HG02938 (cell line): ENCODE measurements at regions not wholly inside any gene's neighbourhood (a gene's known extent, or its start where the extent isn't known, plus 50 kb on each side); places are given as distances from the start of the nearest gene placed in this dataset.

Experiments
- ATAC-seq: cut with Tn5 transposase; IDR thresholded peaks from one replicate; pipeline ENCODE4 v1.9.1; 2021; ENCODE audit warnings: mild to moderate bottlenecking, moderate library complexity; ENCODE audit not compliant: unreplicated experiment

- ATAC-seq: no peak
These were observed 120.0 kb downstream of the SETD4 start for GRCh38 chr21:35940074-35940927.

- ATAC-seq: no peak
These were observed 121.9 kb downstream of the SETD4 start for GRCh38 chr21:35938446-35938845.

- no peak for ATAC-seq
These were observed 126.9 kb downstream of the SETD4 start for GRCh38 chr21:35933466-35933865.

- ATAC-seq: peak; percentile 71
These were observed 128.0 kb downstream of the SETD4 start for GRCh38 chr21:35932232-35932911.

- ATAC-seq: no peak
These were observed 130.4 kb downstream of the SETD4 start for GRCh38 chr21:35929901-35930300.

- ATAC-seq: no peak
These were observed 133.1 kb downstream of the SETD4 start for GRCh38 chr21:35927262-35927661.

GRCh38 chr21:35926003-35926740, 134.2 kb downstream of the SETD4 start:
- ATAC-seq: no peak

GRCh38 chr21:35925497-35925896, 134.8 kb downstream of the SETD4 start:
- no peak for ATAC-seq

GRCh38 chr21:35924714-35925301, 135.5 kb downstream of the SETD4 start:
- ATAC-seq: no peak

GRCh38 chr21:35923971-35924370, 136.4 kb downstream of the SETD4 start:
- ATAC-seq: no peak

- ATAC-seq: no peak
These were observed 137.7 kb downstream of the SETD4 start for GRCh38 chr21:35922618-35923017.

- no peak for ATAC-seq
These were observed 138.9 kb downstream of the SETD4 start for GRCh38 chr21:35921471-35921870.

- ATAC-seq: no peak
These were observed 139.9 kb downstream of the SETD4 start for GRCh38 chr21:35920436-35920835.

- no peak for ATAC-seq
These were observed 145.3 kb downstream of the SETD4 start for GRCh38 chr21:35915030-35915429.

GRCh38 chr21:35911412-35912191, 148.7 kb downstream of the SETD4 start:
- ATAC-seq: no peak

- no peak for ATAC-seq
These were observed 150.7 kb downstream of the SETD4 start for GRCh38 chr21:35909456-35910223.

- no peak for ATAC-seq
These were observed 151.8 kb downstream of the SETD4 start for GRCh38 chr21:35908311-35909078.

- no peak for ATAC-seq
These were observed 153.7 kb downstream of the SETD4 start for GRCh38 chr21:35906586-35906985.

GRCh38 chr21:35905963-35906345, 154.4 kb downstream of the SETD4 start:
- ATAC-seq: no peak
